Endodermal cell (in vitro differentiated cells): ENCODE measurements at regions not wholly inside any gene's neighbourhood (a gene's known extent, or its start where the extent isn't known, plus 50 kb on each side); places are given as distances from the start of the nearest gene placed in this dataset.
A peak's percentile ranks its signal among the peaks of the same experiment; 100 is the strongest.

Experiments used
- DNase-seq: peaks from one replicate; pipeline ENCODE4 v3.0.0-alpha.2; 2017
- H3K27ac ChIP-seq: 2 replicates; pipeline ENCODE4 v1.5.1; 2013; ENCODE audit warnings: mild to moderate bottlenecking, low read depth, low read length, moderate library complexity
- H3K27me3 ChIP-seq: 2 replicates; pipeline ENCODE4 v1.6.1; 2013; ENCODE audit warnings: mild to moderate bottlenecking, low read length, moderate library complexity; ENCODE audit not compliant: insufficient read depth, control insufficient read depth, poor library complexity, severe bottlenecking
- H3K36me3 ChIP-seq: 2 replicates; pipeline ENCODE4 v1.7.0; 2013; ENCODE audit warnings: mild to moderate bottlenecking, low read length, moderate library complexity; ENCODE audit not compliant: control insufficient read depth, insufficient read depth
- H3K4me1 ChIP-seq: one replicate; pipeline ENCODE4 v1.7.0; 2013; ENCODE audit warnings: low read length; ENCODE audit not compliant: control insufficient read depth, insufficient read depth
- H3K4me3 ChIP-seq: 2 replicates; pipeline ENCODE4 v1.5.1; 2013; ENCODE audit warnings: mild to moderate bottlenecking, low read length, moderate library complexity
- H3K9ac ChIP-seq: 2 replicates; pipeline ENCODE4 v1.6.1; 2013; ENCODE audit warnings: mild to moderate bottlenecking, low read length, moderate library complexity; ENCODE audit not compliant: poor library complexity, severe bottlenecking; ENCODE audit errors: extremely low read depth
- H3K9me3 ChIP-seq: 2 replicates; pipeline ENCODE4 v1.6.1; 2013; ENCODE audit warnings: mild to moderate bottlenecking, low read length, moderate library complexity; ENCODE audit not compliant: control insufficient read depth
- H3K27ac Mint-ChIP-seq: 2 replicates; pipeline ENCODE4 v1.8.0; 2020; ENCODE audit warnings: mixed read lengths
- H3K27me3 Mint-ChIP-seq: 2 replicates; pipeline ENCODE4 v1.8.0; 2021; ENCODE audit warnings: mild to moderate bottlenecking, mixed read lengths; ENCODE audit not compliant: insufficient read depth
- H3K36me3 Mint-ChIP-seq: 2 replicates; pipeline ENCODE4 v1.8.0; 2020; ENCODE audit warnings: low read depth, mixed read lengths
- H3K4me1 Mint-ChIP-seq: 2 replicates; pipeline ENCODE4 v1.8.0; 2020; ENCODE audit warnings: mixed read lengths
- H3K4me3 Mint-ChIP-seq: 2 replicates; pipeline ENCODE4 v1.8.0; 2020; ENCODE audit warnings: mild to moderate bottlenecking, moderate library complexity, mixed read lengths
- H3K9me3 Mint-ChIP-seq: 2 replicates; pipeline ENCODE4 v1.8.0; 2020; ENCODE audit warnings: mild to moderate bottlenecking, mixed read lengths
- WGBS, 2 experiments: methylation state at CpG; one replicate each; pipeline versions ENCODE4 v1.1.5 to v1.1.7; 2013; ENCODE audit warnings: missing lambda C conversion rate in 2 of 2, mixed read lengths in 1 of 2; ENCODE audit not compliant: insufficient coverage in 1 of 2, insufficient read length in 1 of 2; 5-methylcytosine and 5-hydroxymethylcytosine counted together
- TF ChIP-seq, protein P1 (sequence below): fragments of 200-600 bp; sonication (generic); conservative IDR thresholded peaks from 2 replicates; pipeline ENCODE4 v1.5.0; 2021; ENCODE audit warnings: antibody characterized with exemption, mild to moderate bottlenecking

DNA sequence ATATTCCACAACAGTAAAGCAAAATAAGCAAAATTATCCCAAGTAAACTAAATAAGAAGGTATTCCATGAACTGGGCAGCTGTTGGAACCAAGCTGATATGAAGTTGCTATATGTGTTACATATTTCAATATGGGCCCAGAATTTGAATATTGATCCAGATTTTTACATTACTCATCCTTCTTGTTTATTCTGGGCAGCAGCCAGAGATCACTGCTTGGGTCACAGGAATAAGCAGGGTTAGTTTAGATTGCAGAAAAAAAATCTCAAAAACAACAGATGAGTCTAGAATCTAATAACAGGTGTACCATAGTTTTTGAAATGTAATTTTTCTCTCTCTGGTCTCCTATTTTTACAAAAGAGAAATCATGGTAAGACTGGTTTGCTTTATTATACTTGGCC is 171.5 kb upstream of the NAMPT start:
- no peaks in the 10 kb centered on the region for H3K27me3 ChIP-seq
- peaks cover 92% of the 10 kb centered on the region for H3K9me3 ChIP-seq
- Mint-ChIP-seq H3K4me1 (peaks cover 8% of the 10 kb centered on the region), H3K4me3 (no peak overlapping the region), H3K27me3 (no peaks in the 10 kb centered on the region), H3K27ac (no peak overlapping the region), H3K9me3 (peaks cover 75% of the 10 kb centered on the region), H3K36me3 (peaks cover 8% of the 10 kb centered on the region)
- H3K4me3 ChIP-seq, result no peak overlapping the region
- no peak for DNase-seq
- no peak overlapping the region for H3K27ac ChIP-seq
- H3K9ac ChIP-seq, result no peak overlapping the region
- H3K36me3 ChIP-seq, result peaks cover 3% of the 10 kb centered on the region
- H3K4me1 ChIP-seq, result no peaks in the 10 kb centered on the region
- TF ChIP-seq, protein P1, sequence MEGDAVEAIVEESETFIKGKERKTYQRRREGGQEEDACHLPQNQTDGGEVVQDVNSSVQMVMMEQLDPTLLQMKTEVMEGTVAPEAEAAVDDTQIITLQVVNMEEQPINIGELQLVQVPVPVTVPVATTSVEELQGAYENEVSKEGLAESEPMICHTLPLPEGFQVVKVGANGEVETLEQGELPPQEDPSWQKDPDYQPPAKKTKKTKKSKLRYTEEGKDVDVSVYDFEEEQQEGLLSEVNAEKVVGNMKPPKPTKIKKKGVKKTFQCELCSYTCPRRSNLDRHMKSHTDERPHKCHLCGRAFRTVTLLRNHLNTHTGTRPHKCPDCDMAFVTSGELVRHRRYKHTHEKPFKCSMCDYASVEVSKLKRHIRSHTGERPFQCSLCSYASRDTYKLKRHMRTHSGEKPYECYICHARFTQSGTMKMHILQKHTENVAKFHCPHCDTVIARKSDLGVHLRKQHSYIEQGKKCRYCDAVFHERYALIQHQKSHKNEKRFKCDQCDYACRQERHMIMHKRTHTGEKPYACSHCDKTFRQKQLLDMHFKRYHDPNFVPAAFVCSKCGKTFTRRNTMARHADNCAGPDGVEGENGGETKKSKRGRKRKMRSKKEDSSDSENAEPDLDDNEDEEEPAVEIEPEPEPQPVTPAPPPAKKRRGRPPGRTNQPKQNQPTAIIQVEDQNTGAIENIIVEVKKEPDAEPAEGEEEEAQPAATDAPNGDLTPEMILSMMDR, result no peak

DNA sequence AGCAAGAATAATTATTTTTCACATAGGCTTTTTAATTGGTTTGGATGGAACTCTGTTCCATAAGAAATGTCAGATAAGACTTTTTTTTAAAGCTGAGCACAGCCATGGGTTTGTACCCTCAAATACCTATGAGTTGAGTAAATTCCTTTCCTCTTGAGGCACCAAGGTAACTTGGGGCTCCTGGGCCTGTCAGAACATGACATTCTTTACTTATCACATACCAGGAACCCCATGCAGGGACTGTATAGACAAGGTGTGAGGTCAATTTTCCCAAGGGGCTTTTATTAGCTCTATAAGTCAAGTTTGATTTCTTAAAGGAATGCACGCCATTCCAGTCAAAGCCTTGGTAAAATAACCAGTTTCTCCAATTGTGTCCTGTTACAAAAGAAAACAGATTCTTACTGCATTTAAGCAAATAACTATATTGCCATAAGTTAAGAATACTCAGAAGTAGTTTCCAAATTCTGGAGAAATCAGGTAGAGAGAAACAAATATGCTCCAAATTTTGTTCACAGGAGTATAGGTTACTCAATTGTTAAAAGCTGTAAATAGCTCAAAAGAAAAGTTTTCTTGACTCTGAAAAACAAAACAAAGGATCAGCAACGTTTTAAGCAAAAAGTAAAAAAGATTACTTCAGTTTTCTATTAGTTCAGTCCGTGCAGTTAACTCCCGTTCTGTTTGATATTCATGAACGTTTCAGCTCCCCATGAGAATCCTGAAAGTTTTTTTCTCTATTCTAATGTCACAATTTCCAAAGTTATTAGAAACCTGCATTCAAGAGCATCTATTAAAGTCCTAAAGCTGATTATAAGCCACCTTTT is 167.5 kb upstream of the NAMPT start:
- H3K27ac Mint-ChIP-seq, result no peak overlapping the region
- Histone ChIP-seq H3K4me1 (no peaks in the 10 kb centered on the region), H3K27ac (no peak overlapping the region), H3K27me3 (no peaks in the 10 kb centered on the region), H3K9ac (no peak overlapping the region), H3K36me3 (no peaks in the 10 kb centered on the region), H3K9me3 (peaks cover 73% of the 10 kb centered on the region), H3K4me3 (peak overlapping the region; percentile 16)
- TF ChIP-seq, protein P1, result no peak
- no peaks in the 10 kb centered on the region for H3K4me1 Mint-ChIP-seq
- no peaks in the 10 kb centered on the region for H3K27me3 Mint-ChIP-seq
- peaks cover 20% of the 10 kb centered on the region for H3K36me3 Mint-ChIP-seq
- 81 to 88% methylated on average over 4 to 5 of the region's 5 CpGs for WGBS, 2 experiments
- H3K9me3 Mint-ChIP-seq, result peaks cover 62% of the 10 kb centered on the region
- no peak for DNase-seq
- no peak overlapping the region for H3K4me3 Mint-ChIP-seq

DNA sequence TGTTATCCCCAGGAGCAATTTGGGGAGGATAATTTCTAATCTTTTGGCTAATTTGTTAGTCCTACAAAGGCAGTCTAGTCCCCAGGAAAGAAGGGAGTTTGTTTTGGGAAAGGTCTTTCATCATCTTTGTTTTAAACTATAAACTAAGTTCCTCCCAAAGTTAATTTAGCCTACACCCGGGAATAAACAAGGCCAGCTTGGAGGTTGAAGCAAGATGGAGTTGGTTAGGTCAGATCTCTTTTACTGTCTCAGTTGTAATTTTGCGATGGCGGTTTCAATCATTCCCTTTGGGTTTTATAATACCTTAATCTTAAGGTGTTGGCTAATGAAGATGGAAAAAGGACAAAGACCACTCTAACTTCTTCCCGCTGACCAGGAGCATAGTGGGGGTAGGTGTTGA is 166.4 kb upstream of the NAMPT start:
- WGBS, 2 experiments, result 86 to 92% methylated on average over 1 to 4 of the region's 4 CpGs
- H3K27ac Mint-ChIP-seq, result no peak overlapping the region

More for the DNA sequence above, 166.4 kb upstream of the NAMPT start:
- Mint-ChIP-seq H3K9me3 (peaks cover 51% of the 10 kb centered on the region), H3K4me3 (no peak overlapping the region), H3K27me3 (no peaks in the 10 kb centered on the region), H3K36me3 (peaks cover 20% of the 10 kb centered on the region), H3K4me1 (no peaks in the 10 kb centered on the region)
- no peak for DNase-seq
- TF ChIP-seq, protein P1, result no peak
- Histone ChIP-seq H3K4me3 (no peak overlapping the region), H3K9ac (no peak overlapping the region), H3K36me3 (no peaks in the 10 kb centered on the region), H3K9me3 (peaks cover 62% of the 10 kb centered on the region), H3K4me1 (no peaks in the 10 kb centered on the region), H3K27ac (no peak overlapping the region), H3K27me3 (no peaks in the 10 kb centered on the region)
